NB4 (cell line): ENCODE measurements at regions not wholly inside any gene's neighbourhood (a gene's known extent, or its start where the extent isn't known, plus 50 kb on each side); places are given as distances from the start of the nearest gene placed in this dataset.

ENCODE experiments used
- POLR2A ChIP-seq: IDR thresholded peaks from 2 replicates; pipeline ENCODE4 v1.6.1; 2011; ENCODE audit warnings: mild to moderate bottlenecking; ENCODE audit not compliant: insufficient read length; ENCODE audit errors: extremely low read depth
- TF ChIP-seq, protein P1 (sequence below): IDR thresholded peaks from one replicate; pipeline ENCODE4 v1.5.1; 2012; ENCODE audit warnings: low read depth, low read length

DNA sequence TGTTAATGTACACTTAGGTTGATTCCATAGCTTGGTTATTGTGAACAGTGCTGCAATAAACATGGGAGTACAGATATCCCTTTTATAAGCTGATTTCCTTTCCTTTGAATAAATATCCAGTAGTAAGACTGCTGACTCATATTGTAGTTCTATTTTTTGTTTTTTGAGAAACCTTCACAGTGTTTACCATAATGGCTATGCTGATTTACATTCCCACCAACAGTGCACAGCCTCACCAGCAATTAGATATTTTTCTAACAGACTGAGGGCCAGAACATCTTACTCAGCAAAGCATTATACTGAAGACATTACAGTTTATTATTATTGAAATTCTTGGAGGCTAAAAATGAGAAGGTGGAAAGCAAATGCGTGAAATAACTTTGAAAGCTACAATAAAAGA, 187.3 kb upstream of the HEY2 start:
- no peak for TF ChIP-seq POLR2A
- TF ChIP-seq, protein P1, sequence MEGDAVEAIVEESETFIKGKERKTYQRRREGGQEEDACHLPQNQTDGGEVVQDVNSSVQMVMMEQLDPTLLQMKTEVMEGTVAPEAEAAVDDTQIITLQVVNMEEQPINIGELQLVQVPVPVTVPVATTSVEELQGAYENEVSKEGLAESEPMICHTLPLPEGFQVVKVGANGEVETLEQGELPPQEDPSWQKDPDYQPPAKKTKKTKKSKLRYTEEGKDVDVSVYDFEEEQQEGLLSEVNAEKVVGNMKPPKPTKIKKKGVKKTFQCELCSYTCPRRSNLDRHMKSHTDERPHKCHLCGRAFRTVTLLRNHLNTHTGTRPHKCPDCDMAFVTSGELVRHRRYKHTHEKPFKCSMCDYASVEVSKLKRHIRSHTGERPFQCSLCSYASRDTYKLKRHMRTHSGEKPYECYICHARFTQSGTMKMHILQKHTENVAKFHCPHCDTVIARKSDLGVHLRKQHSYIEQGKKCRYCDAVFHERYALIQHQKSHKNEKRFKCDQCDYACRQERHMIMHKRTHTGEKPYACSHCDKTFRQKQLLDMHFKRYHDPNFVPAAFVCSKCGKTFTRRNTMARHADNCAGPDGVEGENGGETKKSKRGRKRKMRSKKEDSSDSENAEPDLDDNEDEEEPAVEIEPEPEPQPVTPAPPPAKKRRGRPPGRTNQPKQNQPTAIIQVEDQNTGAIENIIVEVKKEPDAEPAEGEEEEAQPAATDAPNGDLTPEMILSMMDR, result no peak
